ENCODE measurements at regions not wholly inside any gene's neighbourhood (a gene's known extent, or its start where the extent isn't known, plus 50 kb on each side); places are given as distances from the start of the nearest gene placed in this dataset.

GRCh38 chrX:721354-721753 lies 90.8 kb downstream of the SHOX start:
- TF ChIP-seq, protein P1, sequence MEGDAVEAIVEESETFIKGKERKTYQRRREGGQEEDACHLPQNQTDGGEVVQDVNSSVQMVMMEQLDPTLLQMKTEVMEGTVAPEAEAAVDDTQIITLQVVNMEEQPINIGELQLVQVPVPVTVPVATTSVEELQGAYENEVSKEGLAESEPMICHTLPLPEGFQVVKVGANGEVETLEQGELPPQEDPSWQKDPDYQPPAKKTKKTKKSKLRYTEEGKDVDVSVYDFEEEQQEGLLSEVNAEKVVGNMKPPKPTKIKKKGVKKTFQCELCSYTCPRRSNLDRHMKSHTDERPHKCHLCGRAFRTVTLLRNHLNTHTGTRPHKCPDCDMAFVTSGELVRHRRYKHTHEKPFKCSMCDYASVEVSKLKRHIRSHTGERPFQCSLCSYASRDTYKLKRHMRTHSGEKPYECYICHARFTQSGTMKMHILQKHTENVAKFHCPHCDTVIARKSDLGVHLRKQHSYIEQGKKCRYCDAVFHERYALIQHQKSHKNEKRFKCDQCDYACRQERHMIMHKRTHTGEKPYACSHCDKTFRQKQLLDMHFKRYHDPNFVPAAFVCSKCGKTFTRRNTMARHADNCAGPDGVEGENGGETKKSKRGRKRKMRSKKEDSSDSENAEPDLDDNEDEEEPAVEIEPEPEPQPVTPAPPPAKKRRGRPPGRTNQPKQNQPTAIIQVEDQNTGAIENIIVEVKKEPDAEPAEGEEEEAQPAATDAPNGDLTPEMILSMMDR (IDR thresholded peaks at IDR 0.05), result no peak
- no peak for TF ChIP-seq POLR2A (IDR thresholded peaks at IDR 0.05)

Data from gastroesophageal sphincter (tissue), 3 donors.